ENCODE measurements at regions not wholly inside any gene's neighbourhood (a gene's known extent, or its start where the extent isn't known, plus 50 kb on each side); places are given as distances from the start of the nearest gene placed in this dataset.

GRCh38 chr14:71675126-71675899, 256.9 kb upstream of the RGS6 start:
- no peaks in the 10 kb centered on the region for H3K9me3 ChIP-seq
- WGBS (ENCODE audit: insufficient coverage, low coverage, low lambda C conversion rate, missing lambda C conversion rate): 86% methylated on average over 7 of the region's 7 CpGs

GRCh38 chr14:71675900-71676287, 256.3 kb upstream of the RGS6 start:
- ATAC-seq: no peak
- TF ChIP-seq, protein P1, sequence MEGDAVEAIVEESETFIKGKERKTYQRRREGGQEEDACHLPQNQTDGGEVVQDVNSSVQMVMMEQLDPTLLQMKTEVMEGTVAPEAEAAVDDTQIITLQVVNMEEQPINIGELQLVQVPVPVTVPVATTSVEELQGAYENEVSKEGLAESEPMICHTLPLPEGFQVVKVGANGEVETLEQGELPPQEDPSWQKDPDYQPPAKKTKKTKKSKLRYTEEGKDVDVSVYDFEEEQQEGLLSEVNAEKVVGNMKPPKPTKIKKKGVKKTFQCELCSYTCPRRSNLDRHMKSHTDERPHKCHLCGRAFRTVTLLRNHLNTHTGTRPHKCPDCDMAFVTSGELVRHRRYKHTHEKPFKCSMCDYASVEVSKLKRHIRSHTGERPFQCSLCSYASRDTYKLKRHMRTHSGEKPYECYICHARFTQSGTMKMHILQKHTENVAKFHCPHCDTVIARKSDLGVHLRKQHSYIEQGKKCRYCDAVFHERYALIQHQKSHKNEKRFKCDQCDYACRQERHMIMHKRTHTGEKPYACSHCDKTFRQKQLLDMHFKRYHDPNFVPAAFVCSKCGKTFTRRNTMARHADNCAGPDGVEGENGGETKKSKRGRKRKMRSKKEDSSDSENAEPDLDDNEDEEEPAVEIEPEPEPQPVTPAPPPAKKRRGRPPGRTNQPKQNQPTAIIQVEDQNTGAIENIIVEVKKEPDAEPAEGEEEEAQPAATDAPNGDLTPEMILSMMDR (IDR thresholded peaks at IDR 0.05): no peak
- TF ChIP-seq POLR2A (IDR thresholded peaks at IDR 0.05): no peak
- DNase-seq: no peak
- no peak overlapping the region for H3K27ac ChIP-seq
- H3K4me3 ChIP-seq: no peak overlapping the region
- H3K36me3 ChIP-seq: peaks cover 0 to 11% (median 5%) of the 10 kb centered on the region in 4 donors
- intact Hi-C loops (cut with DNase I): no loop called here
- WGBS (ENCODE audit: insufficient coverage, low coverage, low lambda C conversion rate, missing lambda C conversion rate): 95% methylated on average over 5 of the region's 5 CpGs
- H3K9me3 ChIP-seq: no peaks in the 10 kb centered on the region
- no peaks in the 10 kb centered on the region for H3K27me3 ChIP-seq
- no peaks in the 10 kb centered on the region for H3K4me1 ChIP-seq

More at GRCh38 chr14:71675126-71675899, 256.9 kb upstream of the RGS6 start:
- H3K27ac ChIP-seq: no peak overlapping the region
- H3K27me3 ChIP-seq: no peaks in the 10 kb centered on the region
- peaks cover 0 to 11% (median 5%) of the 10 kb centered on the region in 4 donors for H3K36me3 ChIP-seq
- ATAC-seq (no peak), DNase-seq (no peak)
- no peak for TF ChIP-seq POLR2A (IDR thresholded peaks at IDR 0.05)
- TF ChIP-seq, protein P1 (IDR thresholded peaks at IDR 0.05): no peak
- intact Hi-C loops (cut with DNase I): no loop called here
- no peak overlapping the region for H3K4me3 ChIP-seq
- no peaks in the 10 kb centered on the region for H3K4me1 ChIP-seq

- no peak overlapping the region for H3K4me3 ChIP-seq
- no peaks in the 10 kb centered on the region for H3K36me3 ChIP-seq
- ATAC-seq: no peak
- no peak overlapping the region for H3K27ac ChIP-seq
- TF ChIP-seq POLR2A (IDR thresholded peaks at IDR 0.05): no peak
- TF ChIP-seq, protein P1 (IDR thresholded peaks at IDR 0.05): no peak
- DNase-seq: no peak
- H3K9me3 ChIP-seq: no peaks in the 10 kb centered on the region
- H3K4me1 ChIP-seq: no peaks in the 10 kb centered on the region
- intact Hi-C loops (cut with DNase I): no loop called here
- 90% methylated on average over 4 of the region's 10 CpGs for WGBS (ENCODE audit: insufficient coverage, low coverage, low lambda C conversion rate, missing lambda C conversion rate)
- no peaks in the 10 kb centered on the region for H3K27me3 ChIP-seq
These were observed 251.4 kb upstream of the RGS6 start for GRCh38 chr14:71680736-71681387.

GRCh38 chr14:71682337-71682736, 249.9 kb upstream of the RGS6 start:
- TF ChIP-seq, protein P1 (IDR thresholded peaks at IDR 0.05): no peak
- TF ChIP-seq POLR2A (IDR thresholded peaks at IDR 0.05): no peak
- WGBS (ENCODE audit: insufficient coverage, low coverage, low lambda C conversion rate, missing lambda C conversion rate): 64% methylated on average over 3 of the region's 3 CpGs
- intact Hi-C loops (cut with DNase I): no loop called here
- Histone ChIP-seq H3K27ac (no peak overlapping the region), H3K9me3 (no peaks in the 10 kb centered on the region), H3K4me3 (no peak overlapping the region), H3K36me3 (no peaks in the 10 kb centered on the region), H3K27me3 (no peaks in the 10 kb centered on the region), H3K4me1 (peaks cover 0 to 5% (median 0%) of the 10 kb centered on the region in 4 donors)
- ATAC-seq: no peak
- no peak for DNase-seq

All from right lobe of liver (tissue), 6 donors.